Pancreas (tissue), 10 donors: ENCODE measurements at regions not wholly inside any gene's neighbourhood (a gene's known extent, or its start where the extent isn't known, plus 50 kb on each side); places are given as distances from the start of the nearest gene placed in this dataset.

Experiments
- ATAC-seq, 4 donors: fragments of 200-7000 bp; cut with Tn5 transposase; one replicate each; pipeline versions ENCODE4 v1.8.0 to v1.9.1; 2020; ENCODE audit warnings: mild to moderate bottlenecking in 4 of 4, moderate library complexity in 4 of 4
- DNase-seq, 6 donors: peaks; one replicate each; pipeline ENCODE4 v3.0.0-alpha.2; 2020
- FAIRE-seq: peaks from 2 replicates; lab custom pipeline; 2012; peaks lifted over from hg19 to GRCh38; lab: Jason Lieb, UNC
- H3K27ac ChIP-seq, 4 donors: fragments of 200-600 bp; sonication (generic); 1 replicate in 3 of 4; 2 replicates in 1 of 4; pipeline versions ENCODE4 v1.5.0 to v1.8.0; 2020
- H3K27me3 ChIP-seq, 4 donors: fragments of 200-600 bp; one replicate each; pipeline ENCODE4 v1.8.0; 2021
- H3K36me3 ChIP-seq, 3 donors: fragments of 200-600 bp; sonication (generic) in 1 of 3; one replicate each; pipeline versions ENCODE4 v1.5.0 to v1.8.0; 2020 to 2021
- H3K4me1 ChIP-seq, 3 donors: fragments of 200-600 bp; one replicate each; pipeline ENCODE4 v1.8.0; 2021
- H3K4me3 ChIP-seq, 4 donors: fragments of 200-600 bp; sonication (generic) in 2 of 4; one replicate each; pipeline versions ENCODE4 v1.5.0 to v1.8.0; 2020 to 2021
- H3K9me3 ChIP-seq, 4 donors: fragments of 200-600 bp; one replicate each; pipeline ENCODE4 v1.8.0; 2021
- WGBS, 2 donors: extraction: QIAGEN DNeasy Blood & Tissue Kit; methylation state at CpG; one replicate each; pipeline ENCODE4 v1.1.7; 2013; 5-methylcytosine and 5-hydroxymethylcytosine counted together
- intact Hi-C, 3 donors: fragments of 100-400 bp; cut with DNase I; formaldehyde crosslinking; loops; one replicate each; pipeline versions ENCODE4 v1.11.1 to v1.14.2; 2022
- TF ChIP-seq, protein P1 (sequence below), 4 donors: fragments of 200-600 bp; sonication (generic) in 3 of 4; IDR thresholded peaks; one replicate each; pipeline versions ENCODE4 v1.5.0 to v1.8.0; 2021; ENCODE audit warnings: antibody characterized with exemption in 4 of 4
- donor health status: healthy with polysubstance abuse.
- donor health status: DM: no; HTN: no; CAD: no; lungs with moderate emphysema.
- donor health status: DM: no; HTN: no; CAD: no.
- donor health status: control.
- donor health status: control.
- donor health status: Bipolar disorder and iron deficiency.
- donor health status: DM: yes; HTN: yes; CAD: no.
- donor health status: DM: no; HTN: no; CAD: no.
- donor health status: DM: no; HTN: no; CAD: no.
- donor health status: DM: yes; HTN: yes; CAD: no.

DNA sequence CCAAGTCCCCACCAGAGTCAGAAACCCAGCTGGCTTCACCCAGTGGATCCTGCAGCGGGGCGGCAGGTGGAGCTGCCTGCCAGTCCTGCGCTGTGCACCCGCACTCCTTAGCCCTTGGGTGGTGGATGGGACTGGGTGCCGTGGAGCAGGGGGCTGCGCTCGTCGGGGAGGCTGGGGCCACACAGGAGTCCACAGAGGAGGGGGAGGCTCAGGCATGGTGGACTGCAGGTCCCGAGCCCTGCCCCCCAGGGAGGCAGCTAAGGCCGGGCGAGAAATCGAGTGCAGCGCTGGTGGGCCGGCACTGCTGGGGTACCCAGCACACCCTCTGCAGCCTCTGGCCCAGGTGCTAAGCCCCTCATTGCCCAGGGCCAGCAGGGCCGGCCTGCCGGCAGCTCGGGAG lies 144.6 kb upstream of the MGAT5 start:
- H3K4me3 ChIP-seq, result no peak overlapping the region
- intact Hi-C loops, result no loop called here
- no peaks in the 10 kb centered on the region for H3K36me3 ChIP-seq
- FAIRE-seq (no peak), DNase-seq (peak in 1 of 6 donors; percentile 53), ATAC-seq (no peak)
- no peaks in the 10 kb centered on the region for H3K27me3 ChIP-seq
- no peaks in the 10 kb centered on the region for H3K9me3 ChIP-seq
- WGBS, 2 donors, result 96 to 99% methylated on average over 13 to 17 of the region's 17 CpGs
- H3K27ac ChIP-seq, result no peak overlapping the region
- H3K4me1 ChIP-seq, result no peaks in the 10 kb centered on the region
- TF ChIP-seq, protein P1, sequence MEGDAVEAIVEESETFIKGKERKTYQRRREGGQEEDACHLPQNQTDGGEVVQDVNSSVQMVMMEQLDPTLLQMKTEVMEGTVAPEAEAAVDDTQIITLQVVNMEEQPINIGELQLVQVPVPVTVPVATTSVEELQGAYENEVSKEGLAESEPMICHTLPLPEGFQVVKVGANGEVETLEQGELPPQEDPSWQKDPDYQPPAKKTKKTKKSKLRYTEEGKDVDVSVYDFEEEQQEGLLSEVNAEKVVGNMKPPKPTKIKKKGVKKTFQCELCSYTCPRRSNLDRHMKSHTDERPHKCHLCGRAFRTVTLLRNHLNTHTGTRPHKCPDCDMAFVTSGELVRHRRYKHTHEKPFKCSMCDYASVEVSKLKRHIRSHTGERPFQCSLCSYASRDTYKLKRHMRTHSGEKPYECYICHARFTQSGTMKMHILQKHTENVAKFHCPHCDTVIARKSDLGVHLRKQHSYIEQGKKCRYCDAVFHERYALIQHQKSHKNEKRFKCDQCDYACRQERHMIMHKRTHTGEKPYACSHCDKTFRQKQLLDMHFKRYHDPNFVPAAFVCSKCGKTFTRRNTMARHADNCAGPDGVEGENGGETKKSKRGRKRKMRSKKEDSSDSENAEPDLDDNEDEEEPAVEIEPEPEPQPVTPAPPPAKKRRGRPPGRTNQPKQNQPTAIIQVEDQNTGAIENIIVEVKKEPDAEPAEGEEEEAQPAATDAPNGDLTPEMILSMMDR (IDR thresholded peaks at IDR 0.05), result no peak

DNA sequence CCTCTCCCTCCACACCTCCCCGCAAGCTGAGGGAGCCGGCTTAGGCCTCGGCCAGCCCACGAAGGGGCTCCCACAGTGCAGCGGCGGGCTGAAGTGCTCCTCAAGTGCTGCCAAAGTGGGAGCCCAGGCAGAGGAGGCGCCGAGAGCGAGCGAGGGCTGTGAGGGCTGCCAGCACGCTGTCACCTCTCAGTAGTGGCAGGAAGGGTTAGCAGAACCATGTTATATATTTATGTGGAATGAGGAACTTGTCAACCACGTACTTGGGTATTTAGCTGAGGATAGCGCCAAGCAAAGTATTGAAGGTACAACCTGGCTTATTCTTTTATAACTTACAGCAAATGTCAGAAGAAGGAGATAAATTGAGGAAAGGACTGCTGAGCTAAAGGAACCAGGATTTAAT lies 144.1 kb upstream of the MGAT5 start:
- no peaks in the 10 kb centered on the region for H3K27me3 ChIP-seq
- no peaks in the 10 kb centered on the region for H3K4me1 ChIP-seq
- ATAC-seq (no peak), DNase-seq (no peak), FAIRE-seq (no peak)
- 86 to 95% methylated on average over 13 of the region's 13 CpGs for WGBS, 2 donors
- H3K9me3 ChIP-seq, result no peaks in the 10 kb centered on the region
- TF ChIP-seq, protein P1 (IDR thresholded peaks at IDR 0.05), result no peak
- no peak overlapping the region for H3K4me3 ChIP-seq
- H3K27ac ChIP-seq, result no peak overlapping the region
- intact Hi-C loops, result loop anchor here in 2 of 3 donors (10.0 kb wide), 2 partner anchors 135 to 305 kb away; no protein-coding TSS in a partner anchor
- H3K36me3 ChIP-seq, result no peaks in the 10 kb centered on the region

DNA sequence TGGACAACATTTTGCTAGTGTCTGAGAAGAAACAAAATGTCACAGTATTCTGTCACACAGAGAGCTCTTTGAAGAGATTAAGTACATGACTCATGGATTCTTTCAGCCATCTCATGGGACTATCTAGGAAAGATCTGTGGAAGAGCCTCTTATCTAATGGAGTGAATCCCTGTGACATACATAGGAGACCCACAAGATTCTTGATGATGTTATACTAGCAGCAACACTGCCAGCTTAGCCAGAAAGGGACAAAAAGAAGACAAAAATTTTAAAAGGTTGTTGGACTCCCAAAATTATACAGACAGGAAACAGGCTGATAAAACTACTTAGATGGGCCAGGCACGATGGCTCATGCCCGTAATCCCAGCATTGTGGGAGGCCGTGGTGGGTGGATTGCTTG lies 143.3 kb upstream of the MGAT5 start:
- Histone ChIP-seq H3K4me3 (no peak overlapping the region), H3K4me1 (no peaks in the 10 kb centered on the region), H3K9me3 (no peaks in the 10 kb centered on the region), H3K27me3 (no peaks in the 10 kb centered on the region), H3K36me3 (no peaks in the 10 kb centered on the region), H3K27ac (no peak overlapping the region)
- FAIRE-seq (no peak), DNase-seq (no peak), ATAC-seq (no peak)
- TF ChIP-seq, protein P1 (IDR thresholded peaks at IDR 0.05), result no peak
- whole genome bisulfite sequencing, 2 donors, result 89 to 91% methylated on average over 3 of the region's 3 CpGs
- intact Hi-C loops, result loop anchor here in 2 of 3 donors (10.0 kb wide), 2 partner anchors 134 to 304 kb away; no protein-coding TSS in a partner anchor

DNA sequence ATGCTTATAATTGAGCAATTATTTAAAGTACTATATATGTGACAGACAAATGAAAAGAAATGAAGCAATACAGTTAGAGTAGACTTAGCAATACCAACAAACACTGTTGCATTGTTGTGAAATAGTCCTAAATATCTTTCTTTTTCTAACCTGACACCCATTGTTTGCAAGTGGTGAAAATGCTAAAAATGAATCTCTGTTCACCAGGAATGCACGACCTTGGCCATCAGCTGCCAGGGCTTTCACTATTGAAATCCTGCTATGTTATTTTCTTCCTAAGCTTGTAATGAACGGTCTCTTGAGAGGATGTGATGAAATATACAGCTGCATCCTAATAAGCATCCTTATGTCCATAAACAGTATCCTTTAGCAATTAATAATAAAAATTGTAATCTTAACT lies 136.2 kb upstream of the MGAT5 start:
- Histone ChIP-seq H3K27ac (no peak overlapping the region), H3K27me3 (no peaks in the 10 kb centered on the region), H3K9me3 (no peaks in the 10 kb centered on the region), H3K36me3 (no peaks in the 10 kb centered on the region), H3K4me3 (no peak overlapping the region), H3K4me1 (peaks cover 5 to 20% (median 8%) of the 10 kb centered on the region in 3 donors)
- FAIRE-seq (no peak), ATAC-seq (no peak), DNase-seq (no peak)
- TF ChIP-seq, protein P1 (IDR thresholded peaks at IDR 0.05), result no peak
- 6 to 9% methylated on average over 2 of the region's 2 CpGs for WGBS, 2 donors
- intact Hi-C loops, result loop anchor here in 2 of 3 donors (10.0 kb wide), 2 partner anchors 127 to 297 kb away; no protein-coding TSS in a partner anchor
